NT2/D1 (cell line): ENCODE measurements at regions not wholly inside any gene's neighbourhood (a gene's known extent, or its start where the extent isn't known, plus 50 kb on each side); places are given as distances from the start of the nearest gene placed in this dataset.

Source experiments
- SUZ12 ChIP-seq: IDR thresholded peaks from 2 replicates; pipeline ENCODE4 v1.6.1; 2011; ENCODE audit not compliant: insufficient read length, insufficient read depth; ENCODE audit errors: extremely low read depth
- YY1 ChIP-seq: IDR thresholded peaks from 2 replicates; pipeline ENCODE4 v1.6.1; 2011; ENCODE audit not compliant: insufficient read length, insufficient read depth
- ZNF274 ChIP-seq: IDR thresholded peaks from 2 replicates; pipeline ENCODE4 v1.6.1; 2011; ENCODE audit warnings: mild to moderate bottlenecking, low read depth, low read length

DNA sequence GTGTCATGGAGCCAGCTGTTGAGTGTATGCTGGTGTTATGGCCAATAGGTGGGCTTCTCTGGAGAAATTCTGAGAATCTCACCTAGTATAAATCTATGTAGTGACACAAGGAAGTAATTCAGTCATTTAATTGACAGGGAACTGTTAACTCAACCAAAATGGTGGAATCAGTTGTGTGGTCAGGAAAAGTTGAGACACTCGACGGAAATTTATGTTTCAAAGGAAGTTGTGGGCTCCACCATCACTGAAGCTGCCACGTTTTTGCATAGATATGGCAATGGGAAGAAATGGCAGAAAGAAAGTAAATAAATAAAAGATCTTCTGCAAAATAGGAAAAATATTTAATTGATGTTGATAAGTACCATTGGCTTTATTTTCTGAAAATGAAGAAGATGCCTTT lies 84.5 kb downstream of the ATP6V1G3 start:
- no peak for TF ChIP-seq SUZ12
- TF ChIP-seq YY1, result no peak
- no peak for TF ChIP-seq ZNF274
